CD4-positive, CD25-positive, alpha-beta regulatory T cell (primary cell): ENCODE measurements at regions not wholly inside any gene's neighbourhood (a gene's known extent, or its start where the extent isn't known, plus 50 kb on each side); places are given as distances from the start of the nearest gene placed in this dataset.

ENCODE experiments used
- ATAC-seq, 2 donors: fragments of 150-1000 bp; cut with Tn5 transposase; one replicate each; pipeline ENCODE4 v1.10.0; 2021; ENCODE audit warnings: low read depth in 2 of 2, moderate number of reproducible peaks in 2 of 2, moderate library complexity in 1 of 2
- DNase-seq, 3 donors: peaks; one replicate each; pipeline versions ENCODE4 v3.0.0 to v3.0.0-alpha.2; 2012 to 2022; ENCODE audit warnings: mixed read lengths in 1 of 3
- H3K27ac ChIP-seq: one replicate; pipeline ENCODE4 v1.7.0; 2013; ENCODE audit warnings: mild to moderate bottlenecking, low read length; ENCODE audit not compliant: insufficient read depth, poor library complexity, severe bottlenecking
- H3K27me3 ChIP-seq: one replicate; pipeline ENCODE4 v1.7.0; 2013; ENCODE audit warnings: low read length; ENCODE audit not compliant: control insufficient read depth, insufficient read depth
- H3K36me3 ChIP-seq: one replicate; pipeline ENCODE4 v1.7.0; 2013; ENCODE audit warnings: mild to moderate bottlenecking, low read length, moderate library complexity; ENCODE audit not compliant: control insufficient read depth, insufficient read depth
- H3K4me1 ChIP-seq: 2 replicates; pipeline ENCODE4 v1.7.0; 2013; ENCODE audit warnings: mild to moderate bottlenecking, low read length; ENCODE audit not compliant: insufficient read depth, control insufficient read depth, poor library complexity, severe bottlenecking
- H3K4me3 ChIP-seq: one replicate; pipeline ENCODE4 v1.7.0; 2013; ENCODE audit warnings: low read depth, mild to moderate bottlenecking, low read length, moderate library complexity
- H3K9me3 ChIP-seq, 2 experiments: 1 replicate in 1 of 2; 2 replicates in 1 of 2; pipeline ENCODE4 v1.7.0; 2013; ENCODE audit warnings: low read length in 2 of 2, mild to moderate bottlenecking in 1 of 2, moderate library complexity in 1 of 2; ENCODE audit not compliant: control insufficient read depth in 2 of 2
- H3K27ac Mint-ChIP-seq, 3 donors: one replicate each; pipeline ENCODE4 v1.8.0; 2020 to 2022; ENCODE audit warnings: mild to moderate bottlenecking in 3 of 3, mixed read lengths in 3 of 3, moderate library complexity in 2 of 3
- H3K27me3 Mint-ChIP-seq: one replicate; pipeline ENCODE4 v1.8.0; 2022; ENCODE audit warnings: mild to moderate bottlenecking, mixed read lengths
- H3K36me3 Mint-ChIP-seq: one replicate; pipeline ENCODE4 v1.8.0; 2020; ENCODE audit warnings: mixed read lengths
- H3K4me1 Mint-ChIP-seq, 4 donors: one replicate each; pipeline ENCODE4 v1.8.0; 2020 to 2022; ENCODE audit warnings: mixed read lengths in 4 of 4, mild to moderate bottlenecking in 1 of 4
- H3K4me3 Mint-ChIP-seq, 4 donors: one replicate each; pipeline ENCODE4 v1.8.0; 2020 to 2022; ENCODE audit warnings: mild to moderate bottlenecking in 4 of 4, mixed read lengths in 4 of 4, moderate library complexity in 3 of 4
- H3K9me3 Mint-ChIP-seq, 7 donors: one replicate each; pipeline ENCODE4 v1.8.0; 2020 to 2022; ENCODE audit warnings: mixed read lengths in 7 of 7, mild to moderate bottlenecking in 3 of 7, moderate library complexity in 2 of 7

- peaks cover 0 to 6% (median 2%) of the 10 kb centered on the region in 7 donors for H3K9me3 Mint-ChIP-seq
- DNase-seq, result no peak
- Histone ChIP-seq H3K36me3 (no peaks in the 10 kb centered on the region), H3K4me1 (no peaks in the 10 kb centered on the region), H3K27ac (no peak overlapping the region), H3K9me3 (no peaks in the 10 kb centered on the region), H3K27me3 (no peaks in the 10 kb centered on the region), H3K4me3 (no peak overlapping the region)
- ATAC-seq, result no peak
- no peaks in the 10 kb centered on the region for H3K4me1 Mint-ChIP-seq
- H3K36me3 Mint-ChIP-seq, result no peaks in the 10 kb centered on the region
- H3K27ac Mint-ChIP-seq, result no peak overlapping the region
- no peaks in the 10 kb centered on the region for H3K27me3 Mint-ChIP-seq
- H3K4me3 Mint-ChIP-seq, result no peak overlapping the region
Measured at GRCh38 chr9:87390361-87390760, 107.3 kb upstream of the DAPK1 start.

- Histone ChIP-seq H3K36me3 (no peaks in the 10 kb centered on the region), H3K4me3 (no peak overlapping the region), H3K4me1 (no peaks in the 10 kb centered on the region), H3K9me3 (no peaks in the 10 kb centered on the region), H3K27me3 (no peaks in the 10 kb centered on the region), H3K27ac (no peak overlapping the region)
- H3K9me3 Mint-ChIP-seq, result peaks cover 0 to 6% (median 0%) of the 10 kb centered on the region in 7 donors
- no peak overlapping the region for H3K4me3 Mint-ChIP-seq
- no peak overlapping the region for H3K27ac Mint-ChIP-seq
- H3K36me3 Mint-ChIP-seq, result no peaks in the 10 kb centered on the region
- no peak for ATAC-seq
- DNase-seq, result no peak
- no peaks in the 10 kb centered on the region for H3K4me1 Mint-ChIP-seq
- no peaks in the 10 kb centered on the region for H3K27me3 Mint-ChIP-seq
Measured at GRCh38 chr9:87392086-87392485, 105.6 kb upstream of the DAPK1 start.

- DNase-seq, result no peak
- Mint-ChIP-seq H3K27me3 (no peaks in the 10 kb centered on the region), H3K36me3 (no peaks in the 10 kb centered on the region), H3K4me1 (no peaks in the 10 kb centered on the region), H3K9me3 (peaks cover 0 to 6% (median 0%) of the 10 kb centered on the region in 7 donors), H3K27ac (no peak overlapping the region), H3K4me3 (no peak overlapping the region)
- Histone ChIP-seq H3K4me3 (no peak overlapping the region), H3K36me3 (no peaks in the 10 kb centered on the region), H3K9me3 (no peaks in the 10 kb centered on the region), H3K4me1 (no peaks in the 10 kb centered on the region), H3K27ac (no peak overlapping the region), H3K27me3 (no peaks in the 10 kb centered on the region)
- no peak for ATAC-seq
Measured at GRCh38 chr9:87393706-87394230, 103.9 kb upstream of the DAPK1 start.

- H3K27me3 Mint-ChIP-seq, result no peaks in the 10 kb centered on the region
Measured at GRCh38 chr9:87395804-87396479, 101.7 kb upstream of the DAPK1 start.

GRCh38 chr9:87401681-87402080 lies 96.0 kb upstream of the DAPK1 start:
- no peak for DNase-seq
- peak overlapping the region in 1 of 4 donors; percentile 36 for H3K4me3 Mint-ChIP-seq
- Histone ChIP-seq H3K36me3 (no peaks in the 10 kb centered on the region), H3K4me1 (no peaks in the 10 kb centered on the region), H3K27me3 (no peaks in the 10 kb centered on the region), H3K27ac (no peak overlapping the region), H3K9me3 (no peaks in the 10 kb centered on the region), H3K4me3 (no peak overlapping the region)
- H3K27me3 Mint-ChIP-seq, result no peaks in the 10 kb centered on the region
- H3K36me3 Mint-ChIP-seq, result no peaks in the 10 kb centered on the region
- no peak overlapping the region for H3K27ac Mint-ChIP-seq
- no peaks in the 10 kb centered on the region for H3K4me1 Mint-ChIP-seq
- no peak for ATAC-seq
- peaks cover 0 to 2% (median 2%) of the 10 kb centered on the region in 7 donors for H3K9me3 Mint-ChIP-seq

More at GRCh38 chr9:87395804-87396479, 101.7 kb upstream of the DAPK1 start:
- no peak for ATAC-seq
- Histone ChIP-seq H3K4me3 (no peak overlapping the region), H3K9me3 (no peaks in the 10 kb centered on the region), H3K4me1 (no peaks in the 10 kb centered on the region), H3K27me3 (no peaks in the 10 kb centered on the region), H3K36me3 (no peaks in the 10 kb centered on the region), H3K27ac (no peak overlapping the region)
- Mint-ChIP-seq H3K36me3 (no peaks in the 10 kb centered on the region), H3K4me3 (no peak overlapping the region), H3K4me1 (no peaks in the 10 kb centered on the region), H3K9me3 (peaks cover 0 to 6% (median 2%) of the 10 kb centered on the region in 7 donors), H3K27ac (peak overlapping the region in 1 of 3 donors; percentile 60)
- no peak for DNase-seq

- Mint-ChIP-seq H3K27ac (no peak overlapping the region), H3K27me3 (no peaks in the 10 kb centered on the region), H3K9me3 (peaks cover 0 to 2% (median 2%) of the 10 kb centered on the region in 7 donors), H3K4me1 (no peaks in the 10 kb centered on the region), H3K4me3 (no peak overlapping the region), H3K36me3 (no peaks in the 10 kb centered on the region)
- ATAC-seq, result no peak
- Histone ChIP-seq H3K9me3 (no peaks in the 10 kb centered on the region), H3K4me3 (no peak overlapping the region), H3K36me3 (no peaks in the 10 kb centered on the region), H3K4me1 (no peaks in the 10 kb centered on the region), H3K27me3 (no peaks in the 10 kb centered on the region), H3K27ac (no peak overlapping the region)
- DNase-seq, result no peak
Measured at GRCh38 chr9:87402537-87402936, 95.1 kb upstream of the DAPK1 start.

GRCh38 chr9:87405677-87406542 lies 91.8 kb upstream of the DAPK1 start:
- no peak overlapping the region for H3K4me3 Mint-ChIP-seq
- DNase-seq, result no peak
- Histone ChIP-seq H3K9me3 (no peaks in the 10 kb centered on the region), H3K4me1 (no peaks in the 10 kb centered on the region), H3K4me3 (no peak overlapping the region), H3K27ac (no peak overlapping the region), H3K27me3 (no peaks in the 10 kb centered on the region), H3K36me3 (no peaks in the 10 kb centered on the region)
- H3K36me3 Mint-ChIP-seq, result no peaks in the 10 kb centered on the region
- H3K4me1 Mint-ChIP-seq, result no peaks in the 10 kb centered on the region
- H3K27me3 Mint-ChIP-seq, result no peaks in the 10 kb centered on the region
- peaks cover 0 to 4% (median 0%) of the 10 kb centered on the region in 7 donors for H3K9me3 Mint-ChIP-seq
- no peak overlapping the region for H3K27ac Mint-ChIP-seq
- ATAC-seq, result no peak
